ENCODE measurements at regions not wholly inside any gene's neighbourhood (a gene's known extent, or its start where the extent isn't known, plus 50 kb on each side); places are given as distances from the start of the nearest gene placed in this dataset.

DNA sequence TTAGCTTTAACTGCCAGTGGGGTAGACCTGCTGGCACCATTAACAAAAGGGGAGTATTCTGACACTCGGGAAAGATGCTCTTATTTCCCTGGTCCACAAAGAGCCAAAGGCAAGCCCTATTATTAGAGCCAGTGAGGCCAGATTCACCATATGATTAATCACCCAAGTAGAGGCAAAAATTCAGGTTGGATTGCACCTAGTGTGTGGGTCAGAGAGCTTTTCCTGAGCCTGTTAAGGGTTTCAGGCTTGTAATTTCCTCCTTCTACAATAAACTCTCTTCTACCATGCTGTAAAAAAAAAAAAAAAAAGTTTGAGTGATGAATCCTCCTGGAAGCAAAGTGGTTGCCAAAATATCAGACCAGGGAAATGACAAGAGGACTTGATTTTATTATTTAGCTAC is 163.5 kb downstream of the MBL2 start:
- TF ChIP-seq, protein P1, sequence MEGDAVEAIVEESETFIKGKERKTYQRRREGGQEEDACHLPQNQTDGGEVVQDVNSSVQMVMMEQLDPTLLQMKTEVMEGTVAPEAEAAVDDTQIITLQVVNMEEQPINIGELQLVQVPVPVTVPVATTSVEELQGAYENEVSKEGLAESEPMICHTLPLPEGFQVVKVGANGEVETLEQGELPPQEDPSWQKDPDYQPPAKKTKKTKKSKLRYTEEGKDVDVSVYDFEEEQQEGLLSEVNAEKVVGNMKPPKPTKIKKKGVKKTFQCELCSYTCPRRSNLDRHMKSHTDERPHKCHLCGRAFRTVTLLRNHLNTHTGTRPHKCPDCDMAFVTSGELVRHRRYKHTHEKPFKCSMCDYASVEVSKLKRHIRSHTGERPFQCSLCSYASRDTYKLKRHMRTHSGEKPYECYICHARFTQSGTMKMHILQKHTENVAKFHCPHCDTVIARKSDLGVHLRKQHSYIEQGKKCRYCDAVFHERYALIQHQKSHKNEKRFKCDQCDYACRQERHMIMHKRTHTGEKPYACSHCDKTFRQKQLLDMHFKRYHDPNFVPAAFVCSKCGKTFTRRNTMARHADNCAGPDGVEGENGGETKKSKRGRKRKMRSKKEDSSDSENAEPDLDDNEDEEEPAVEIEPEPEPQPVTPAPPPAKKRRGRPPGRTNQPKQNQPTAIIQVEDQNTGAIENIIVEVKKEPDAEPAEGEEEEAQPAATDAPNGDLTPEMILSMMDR (IDR thresholded peaks at IDR 0.05; ENCODE audit: low read depth, low read length), result no peak
- Histone ChIP-seq H3K9me3 (ENCODE audit: low read depth) (no peaks in the 10 kb centered on the region), H3K4me1 (ENCODE audit: low read depth) (no peaks in the 10 kb centered on the region), H3K36me3 (no peaks in the 10 kb centered on the region), H3K27me3 (peaks cover 6% of the 10 kb centered on the region), H3K27ac (no peak overlapping the region), H3K4me3 (no peak overlapping the region)
- DNase-seq (ENCODE audit: low read depth in 1 of 2, low spot score in 1 of 2), result no peak

DNA sequence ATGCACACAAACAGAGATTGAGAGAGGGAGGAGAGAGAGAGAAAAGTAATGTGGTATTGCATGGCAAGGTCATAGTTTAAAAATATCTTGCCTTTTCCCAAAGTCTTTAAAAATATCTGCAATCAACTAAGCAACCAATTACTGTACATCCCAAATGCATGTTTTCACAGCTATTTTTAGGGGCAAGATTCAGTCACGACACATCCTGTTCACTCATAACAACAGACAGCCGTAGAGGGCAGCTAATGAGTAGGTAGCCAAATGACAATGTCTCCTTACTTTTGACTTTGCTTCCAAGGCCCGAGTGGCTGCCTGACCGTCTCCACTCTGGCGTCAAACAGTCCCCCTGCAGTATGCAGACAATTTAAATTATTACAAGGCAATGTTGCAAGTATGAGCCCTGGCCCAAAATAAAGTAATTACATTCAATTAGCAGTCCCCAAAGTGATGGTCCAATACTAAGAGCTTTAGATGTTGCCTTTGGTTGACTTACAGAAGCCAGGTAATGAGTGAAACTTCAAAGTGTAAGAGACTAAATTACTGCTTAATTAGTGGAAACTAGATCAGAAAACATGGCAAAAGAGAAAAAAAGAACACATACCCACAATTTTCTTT is 162.9 kb downstream of the MBL2 start:
- DNase-seq (ENCODE audit: low read depth in 1 of 2, low spot score in 1 of 2), result no peak
- Histone ChIP-seq H3K4me3 (no peak overlapping the region), H3K36me3 (no peaks in the 10 kb centered on the region), H3K27me3 (peaks cover 6% of the 10 kb centered on the region), H3K9me3 (ENCODE audit: low read depth) (no peaks in the 10 kb centered on the region), H3K4me1 (ENCODE audit: low read depth) (no peaks in the 10 kb centered on the region), H3K27ac (no peak overlapping the region)
- TF ChIP-seq, protein P1 (IDR thresholded peaks at IDR 0.05; ENCODE audit: low read depth, low read length), result no peak

DNA sequence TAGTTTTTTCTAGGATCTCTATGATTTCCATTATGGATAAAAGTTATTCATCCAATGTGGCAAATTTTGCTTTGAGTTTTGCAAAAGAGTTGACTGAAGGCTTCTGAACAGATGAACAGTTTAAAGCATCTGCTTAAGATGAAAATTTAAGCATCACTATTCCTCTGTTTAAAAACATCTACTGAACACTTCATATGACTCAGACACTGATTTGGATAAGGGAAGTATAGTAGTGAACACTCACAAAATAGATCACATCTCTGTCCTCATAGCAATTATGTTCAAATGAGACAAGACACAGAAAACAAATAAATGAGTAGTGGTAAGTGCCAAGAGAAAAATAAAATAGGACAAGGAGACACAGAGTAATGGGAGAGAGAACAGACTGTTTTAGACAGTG is 157.3 kb downstream of the MBL2 start:
- DNase-seq (ENCODE audit: low read depth in 1 of 2, low spot score in 1 of 2), result no peak
- TF ChIP-seq, protein P1 (IDR thresholded peaks at IDR 0.05; ENCODE audit: low read depth, low read length), result no peak
- Histone ChIP-seq H3K9me3 (ENCODE audit: low read depth) (no peaks in the 10 kb centered on the region), H3K4me3 (no peak overlapping the region), H3K27ac (no peak overlapping the region), H3K27me3 (peaks cover 6% of the 10 kb centered on the region), H3K36me3 (no peaks in the 10 kb centered on the region), H3K4me1 (ENCODE audit: low read depth) (no peaks in the 10 kb centered on the region)

DNA sequence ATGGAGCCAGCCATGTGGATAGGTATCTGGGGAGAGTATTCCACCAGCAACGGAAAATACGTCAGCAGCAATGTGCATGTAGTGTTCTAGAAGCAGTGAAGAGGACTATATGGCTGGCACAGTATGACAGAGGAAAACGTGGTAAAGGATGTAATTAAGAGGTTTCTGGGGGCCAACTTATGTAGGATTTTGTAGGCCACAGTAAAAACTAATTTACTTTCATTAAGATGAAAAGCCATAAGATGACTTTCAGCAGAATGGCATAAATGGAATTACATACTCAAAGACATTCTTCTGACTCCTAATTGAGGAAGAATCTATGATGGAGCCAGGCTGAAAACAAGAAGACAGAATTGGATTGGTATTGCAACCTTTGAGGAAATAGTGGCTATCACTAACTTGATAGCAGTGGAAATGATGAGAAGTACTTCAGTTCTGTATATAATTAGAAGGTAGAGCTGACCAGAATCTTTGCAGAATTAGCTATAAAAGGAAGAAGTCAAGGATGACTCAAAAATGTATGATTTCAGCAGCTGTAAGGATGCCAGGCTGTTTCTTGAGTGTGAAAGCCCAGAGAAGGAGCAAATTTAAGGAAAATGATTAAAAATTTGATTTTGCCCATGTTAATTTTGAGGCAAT is 156.7 kb downstream of the MBL2 start:
- Histone ChIP-seq H3K27ac (no peak overlapping the region), H3K27me3 (peaks cover 6% of the 10 kb centered on the region), H3K9me3 (ENCODE audit: low read depth) (no peaks in the 10 kb centered on the region), H3K4me1 (ENCODE audit: low read depth) (no peaks in the 10 kb centered on the region), H3K4me3 (no peak overlapping the region), H3K36me3 (no peaks in the 10 kb centered on the region)
- TF ChIP-seq, protein P1 (IDR thresholded peaks at IDR 0.05; ENCODE audit: low read depth, low read length), result no peak
- no peak for DNase-seq (ENCODE audit: low read depth in 1 of 2, low spot score in 1 of 2)

DNA sequence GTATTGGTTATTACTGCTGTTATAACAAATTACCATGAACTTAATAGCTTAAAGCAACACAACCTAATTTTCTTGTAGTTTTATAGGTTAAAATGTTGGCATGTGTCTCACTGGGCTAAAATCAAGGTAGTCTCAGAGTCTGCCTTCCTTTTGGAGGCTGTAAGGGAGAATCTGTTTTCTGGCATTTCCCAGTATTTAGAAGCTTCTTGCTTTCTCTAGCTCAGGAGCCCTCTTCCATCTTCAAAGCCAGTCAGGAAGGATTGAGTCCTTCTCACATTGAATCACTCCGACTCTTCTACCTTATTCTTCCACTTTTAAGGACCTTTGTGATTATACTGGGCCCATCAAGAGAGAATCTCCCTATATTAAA is 156.2 kb downstream of the MBL2 start:
- Histone ChIP-seq H3K4me3 (no peak overlapping the region), H3K36me3 (no peaks in the 10 kb centered on the region), H3K27me3 (peaks cover 6% of the 10 kb centered on the region), H3K4me1 (ENCODE audit: low read depth) (no peaks in the 10 kb centered on the region), H3K27ac (no peak overlapping the region), H3K9me3 (ENCODE audit: low read depth) (no peaks in the 10 kb centered on the region)
- TF ChIP-seq, protein P1 (IDR thresholded peaks at IDR 0.05; ENCODE audit: low read depth, low read length), result no peak
- DNase-seq (ENCODE audit: low read depth in 1 of 2, low spot score in 1 of 2), result no peak
